ENCODE measurements at regions not wholly inside any gene's neighbourhood (a gene's known extent, or its start where the extent isn't known, plus 50 kb on each side); places are given as distances from the start of the nearest gene placed in this dataset.

GRCh38 chr7:69147631-69148030, 450.6 kb upstream of the AUTS2 start:
- ATAC-seq (ENCODE audit: low read depth) (no peak), DNase-seq (no peak)
- no peak overlapping the region for H3K4me3 ChIP-seq (ENCODE audit: insufficient read depth, low read depth, low read length)
- no peak overlapping the region for H2AK9ac ChIP-seq (replicated peaks; ENCODE audit: low read depth, low read length, poor library complexity)
- TF ChIP-seq MAZ (IDR thresholded peaks at IDR 0.05; ENCODE audit: borderline replicate concordance, low read depth, low read length), result no peak
- TF ChIP-seq CEBPB (IDR thresholded peaks at IDR 0.05; ENCODE audit: low read depth, low read length), result no peak
- TF ChIP-seq NFE2L2 (IDR thresholded peaks at IDR 0.05; ENCODE audit: low read depth, low read length), result no peak
- TF ChIP-seq, protein P1, sequence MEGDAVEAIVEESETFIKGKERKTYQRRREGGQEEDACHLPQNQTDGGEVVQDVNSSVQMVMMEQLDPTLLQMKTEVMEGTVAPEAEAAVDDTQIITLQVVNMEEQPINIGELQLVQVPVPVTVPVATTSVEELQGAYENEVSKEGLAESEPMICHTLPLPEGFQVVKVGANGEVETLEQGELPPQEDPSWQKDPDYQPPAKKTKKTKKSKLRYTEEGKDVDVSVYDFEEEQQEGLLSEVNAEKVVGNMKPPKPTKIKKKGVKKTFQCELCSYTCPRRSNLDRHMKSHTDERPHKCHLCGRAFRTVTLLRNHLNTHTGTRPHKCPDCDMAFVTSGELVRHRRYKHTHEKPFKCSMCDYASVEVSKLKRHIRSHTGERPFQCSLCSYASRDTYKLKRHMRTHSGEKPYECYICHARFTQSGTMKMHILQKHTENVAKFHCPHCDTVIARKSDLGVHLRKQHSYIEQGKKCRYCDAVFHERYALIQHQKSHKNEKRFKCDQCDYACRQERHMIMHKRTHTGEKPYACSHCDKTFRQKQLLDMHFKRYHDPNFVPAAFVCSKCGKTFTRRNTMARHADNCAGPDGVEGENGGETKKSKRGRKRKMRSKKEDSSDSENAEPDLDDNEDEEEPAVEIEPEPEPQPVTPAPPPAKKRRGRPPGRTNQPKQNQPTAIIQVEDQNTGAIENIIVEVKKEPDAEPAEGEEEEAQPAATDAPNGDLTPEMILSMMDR (conservative IDR thresholded peaks at IDR 0.05; ENCODE audit: low read depth, low read length), result no peak
- CTCF ChIA-PET, result no interaction called here
- POLR2A ChIA-PET (ENCODE audit: unreplicated experiment), result no interaction called here
- dilution Hi-C loops (cut with HindIII; ENCODE audit: low sequenced_read_pairs, unreplicated experiment), result no loop called here
- no peak overlapping the region for H3K27ac ChIP-seq (ENCODE audit: insufficient read depth, low read length)
- no peak overlapping the region for H3K56ac ChIP-seq (ENCODE audit: extremely low read depth, insufficient read depth, low read length)
- no peak overlapping the region for H3K23ac ChIP-seq (ENCODE audit: low read depth, low read length)
- H2AFZ ChIP-seq (replicated peaks; ENCODE audit: low read length, poor library complexity), result no peak overlapping the region
- H3K18ac ChIP-seq (ENCODE audit: low read depth, low read length), result no peak overlapping the region
- H3K4me2 ChIP-seq (ENCODE audit: low read depth, low read length), result no peak overlapping the region
- H3K4ac ChIP-seq (ENCODE audit: low read depth, low read length), result no peak overlapping the region
- H4K91ac ChIP-seq (ENCODE audit: insufficient read depth, low read depth, low read length), result no peak overlapping the region
- no peaks in the 10 kb centered on the region for H3K4me1 ChIP-seq (ENCODE audit: control insufficient read depth, insufficient read depth, low read length)
- H3K9ac ChIP-seq (ENCODE audit: low read depth, low read length), result no peak overlapping the region
- no peak overlapping the region for H2BK20ac ChIP-seq (ENCODE audit: low read depth, low read length)
- H3K9me3 ChIP-seq (ENCODE audit: control insufficient read depth, insufficient read depth, low read length), result peaks cover 16% of the 10 kb centered on the region
- in situ Hi-C loops (cut with MboI; ENCODE audit: low sequenced_read_pairs), result no loop called here
- no peak overlapping the region for H4K8ac ChIP-seq (ENCODE audit: low read depth in 2 of 2, low read length in 2 of 2)
- no peak overlapping the region for H2BK15ac ChIP-seq (ENCODE audit: low read depth, low read length)
- no TSS peak for BruUV-seq (replicated peaks)
- no peaks in the 10 kb centered on the region for H3K79me1 ChIP-seq (ENCODE audit: low read depth in 1 of 2, low read length in 2 of 2)
- no peaks in the 10 kb centered on the region for H4K20me1 ChIP-seq (ENCODE audit: insufficient read depth, low read length)
- H3K14ac ChIP-seq (replicated peaks; ENCODE audit: low read depth, low read length), result no peak overlapping the region
- 50% methylated on average over 1 of the region's 2 CpGs; no CpG with 5 or more reads in 1 of the 2 experiments for WGBS, 2 experiments (ENCODE audit: extremely low coverage in 2 of 2, insufficient read length in 1 of 2)
- no peaks in the 10 kb centered on the region for H3K36me3 ChIP-seq (ENCODE audit: control insufficient read depth, insufficient read depth, low read length)
- H4K5ac ChIP-seq (ENCODE audit: low read depth, low read length), result no peak overlapping the region
- no peak overlapping the region for H2BK120ac ChIP-seq (ENCODE audit: low read depth, low read length)
- H2AK5ac ChIP-seq (ENCODE audit: low read depth, low read length), result no peak overlapping the region
- H3K9me1 ChIP-seq (ENCODE audit: insufficient read depth, low read length), result no peaks in the 10 kb centered on the region
- H3K27me3 ChIP-seq (ENCODE audit: control insufficient read depth, insufficient read depth, low read length), result no peaks in the 10 kb centered on the region
- intact Hi-C loops (cut with micrococcal nuclease), result no loop called here
- H2BK5ac ChIP-seq (ENCODE audit: low read depth, low read length, poor library complexity, severe bottlenecking), result no peak overlapping the region

Measured in IMR-90 (cell line).